ENCODE measurements at regions not wholly inside any gene's neighbourhood (a gene's known extent, or its start where the extent isn't known, plus 50 kb on each side); places are given as distances from the start of the nearest gene placed in this dataset.

GRCh38 chr7:145779140-145779539, 337.5 kb upstream of the CNTNAP2 start:
- no peak overlapping the region for H2AFZ ChIP-seq (ENCODE audit: insufficient read depth, low read length, poor library complexity)
- H2AK5ac ChIP-seq (ENCODE audit: low read length): no peak overlapping the region
- no peaks in the 10 kb centered on the region for H3K79me2 ChIP-seq (ENCODE audit: control insufficient read depth, insufficient read depth, low read length, poor library complexity)
- H3K27me3 ChIP-seq (ENCODE audit: insufficient read depth, low read length): no peaks in the 10 kb centered on the region
- H4K12ac ChIP-seq (ENCODE audit: low read depth, low read length): no peak overlapping the region
- H3K79me1 ChIP-seq (ENCODE audit: low read length): no peaks in the 10 kb centered on the region
- no peak overlapping the region for H2BK12ac ChIP-seq (ENCODE audit: low read length)
- H3K23ac ChIP-seq (ENCODE audit: low read length): no peak overlapping the region
- H3K4me1 ChIP-seq (ENCODE audit: control insufficient read depth in 1 of 2, insufficient read depth in 2 of 2, low read length in 2 of 2): no peaks in the 10 kb centered on the region
- no peak for DNase-seq
- H3K9me3 ChIP-seq (ENCODE audit: insufficient read depth, low read depth, low read length): no peaks in the 10 kb centered on the region
- no peak overlapping the region for H3K27ac ChIP-seq (ENCODE audit: low read depth, low read length)
- H4K91ac ChIP-seq (ENCODE audit: low read depth, low read length): no peak overlapping the region
- H3K9ac ChIP-seq (ENCODE audit: low read length): no peak overlapping the region
- H3K36me3 ChIP-seq (ENCODE audit: control insufficient read depth in 1 of 2, insufficient read depth in 2 of 2, low read length in 2 of 2): no peaks in the 10 kb centered on the region
- no peak overlapping the region for H2BK120ac ChIP-seq (ENCODE audit: insufficient read depth, low read length, poor library complexity)
- H2BK5ac ChIP-seq (ENCODE audit: low read depth, low read length, poor library complexity): no peak overlapping the region
- no peak overlapping the region for H3K4me2 ChIP-seq (ENCODE audit: low read length)
- H3K4ac ChIP-seq (ENCODE audit: low read depth, low read length): no peak overlapping the region
- no peak overlapping the region for H3K18ac ChIP-seq (ENCODE audit: low read length)
- no CpG with 5 or more reads among the region's 2 CpGs for WGBS (ENCODE audit: extremely low coverage, insufficient coverage, insufficient read length)
- H3K4me3 ChIP-seq (ENCODE audit: low read depth, low read length): no peak overlapping the region
- H4K8ac ChIP-seq (ENCODE audit: low read depth, low read length): no peak overlapping the region
- no peak overlapping the region for H3K14ac ChIP-seq (ENCODE audit: low read length)

- no CpG with 5 or more reads among the region's 2 CpGs for WGBS (ENCODE audit: extremely low coverage, insufficient coverage, insufficient read length)
- no peak overlapping the region for H3K23ac ChIP-seq (ENCODE audit: low read length)
- no peak overlapping the region for H2BK12ac ChIP-seq (ENCODE audit: low read length)
- no peak overlapping the region for H2BK120ac ChIP-seq (ENCODE audit: insufficient read depth, low read length, poor library complexity)
- H4K91ac ChIP-seq (ENCODE audit: low read depth, low read length): no peak overlapping the region
- DNase-seq: no peak
- H3K79me2 ChIP-seq (ENCODE audit: control insufficient read depth, insufficient read depth, low read length, poor library complexity): no peaks in the 10 kb centered on the region
- H3K14ac ChIP-seq (ENCODE audit: low read length): no peak overlapping the region
- H3K4me2 ChIP-seq (ENCODE audit: low read length): no peak overlapping the region
- no peaks in the 10 kb centered on the region for H3K4me1 ChIP-seq (ENCODE audit: control insufficient read depth in 1 of 2, insufficient read depth in 2 of 2, low read length in 2 of 2)
- H2AK5ac ChIP-seq (ENCODE audit: low read length): no peak overlapping the region
- no peak overlapping the region for H3K4ac ChIP-seq (ENCODE audit: low read depth, low read length)
- no peak overlapping the region for H4K12ac ChIP-seq (ENCODE audit: low read depth, low read length)
- H4K8ac ChIP-seq (ENCODE audit: low read depth, low read length): no peak overlapping the region
- no peak overlapping the region for H3K27ac ChIP-seq (ENCODE audit: low read depth, low read length)
- no peak overlapping the region for H2BK5ac ChIP-seq (ENCODE audit: low read depth, low read length, poor library complexity)
- H3K9me3 ChIP-seq (ENCODE audit: insufficient read depth, low read depth, low read length): no peaks in the 10 kb centered on the region
- no peaks in the 10 kb centered on the region for H3K36me3 ChIP-seq (ENCODE audit: control insufficient read depth in 1 of 2, insufficient read depth in 2 of 2, low read length in 2 of 2)
- no peak overlapping the region for H3K9ac ChIP-seq (ENCODE audit: low read length)
- H2AFZ ChIP-seq (ENCODE audit: insufficient read depth, low read length, poor library complexity): no peak overlapping the region
- no peak overlapping the region for H3K18ac ChIP-seq (ENCODE audit: low read length)
- no peak overlapping the region for H3K4me3 ChIP-seq (ENCODE audit: low read depth, low read length)
- H3K79me1 ChIP-seq (ENCODE audit: low read length): no peaks in the 10 kb centered on the region
- no peaks in the 10 kb centered on the region for H3K27me3 ChIP-seq (ENCODE audit: insufficient read depth, low read length)
These were observed 341.8 kb upstream of the CNTNAP2 start for GRCh38 chr7:145774777-145775176.

- no peaks in the 10 kb centered on the region for H3K27me3 ChIP-seq (ENCODE audit: insufficient read depth, low read length)
- no peak overlapping the region for H2AFZ ChIP-seq (ENCODE audit: insufficient read depth, low read length, poor library complexity)
- H3K4me2 ChIP-seq (ENCODE audit: low read length): no peak overlapping the region
- H3K4me3 ChIP-seq (ENCODE audit: low read depth, low read length): no peak overlapping the region
- no peak overlapping the region for H3K18ac ChIP-seq (ENCODE audit: low read length)
- no peak overlapping the region for H2AK5ac ChIP-seq (ENCODE audit: low read length)
- H4K91ac ChIP-seq (ENCODE audit: low read depth, low read length): no peak overlapping the region
- WGBS (ENCODE audit: extremely low coverage, insufficient coverage, insufficient read length): no CpG with 5 or more reads among the region's 11 CpGs
- H3K23ac ChIP-seq (ENCODE audit: low read length): no peak overlapping the region
- no peak overlapping the region for H3K9ac ChIP-seq (ENCODE audit: low read length)
- H3K79me2 ChIP-seq (ENCODE audit: control insufficient read depth, insufficient read depth, low read length, poor library complexity): no peaks in the 10 kb centered on the region
- H3K27ac ChIP-seq (ENCODE audit: low read depth, low read length): no peak overlapping the region
- H2BK120ac ChIP-seq (ENCODE audit: insufficient read depth, low read length, poor library complexity): no peak overlapping the region
- no peak overlapping the region for H3K4ac ChIP-seq (ENCODE audit: low read depth, low read length)
- H2BK12ac ChIP-seq (ENCODE audit: low read length): no peak overlapping the region
- no peaks in the 10 kb centered on the region for H3K4me1 ChIP-seq (ENCODE audit: control insufficient read depth in 1 of 2, insufficient read depth in 2 of 2, low read length in 2 of 2)
- H3K9me3 ChIP-seq (ENCODE audit: insufficient read depth, low read depth, low read length): peaks cover 2% of the 10 kb centered on the region
- H4K12ac ChIP-seq (ENCODE audit: low read depth, low read length): no peak overlapping the region
- no peak overlapping the region for H3K14ac ChIP-seq (ENCODE audit: low read length)
- no peak overlapping the region for H2BK5ac ChIP-seq (ENCODE audit: low read depth, low read length, poor library complexity)
- H3K79me1 ChIP-seq (ENCODE audit: low read length): no peaks in the 10 kb centered on the region
- DNase-seq: no peak
- H3K36me3 ChIP-seq (ENCODE audit: control insufficient read depth in 1 of 2, insufficient read depth in 2 of 2, low read length in 2 of 2): no peaks in the 10 kb centered on the region
- no peak overlapping the region for H4K8ac ChIP-seq (ENCODE audit: low read depth, low read length)
These were observed 363.6 kb upstream of the CNTNAP2 start for GRCh38 chr7:145753004-145753403.

- no peak overlapping the region for H4K8ac ChIP-seq (ENCODE audit: low read depth, low read length)
- no peaks in the 10 kb centered on the region for H3K79me2 ChIP-seq (ENCODE audit: control insufficient read depth, insufficient read depth, low read length, poor library complexity)
- no peak overlapping the region for H2BK5ac ChIP-seq (ENCODE audit: low read depth, low read length, poor library complexity)
- H3K4me2 ChIP-seq (ENCODE audit: low read length): no peak overlapping the region
- no peaks in the 10 kb centered on the region for H3K27me3 ChIP-seq (ENCODE audit: insufficient read depth, low read length)
- H3K27ac ChIP-seq (ENCODE audit: low read depth, low read length): no peak overlapping the region
- H2AK5ac ChIP-seq (ENCODE audit: low read length): no peak overlapping the region
- no peak overlapping the region for H3K18ac ChIP-seq (ENCODE audit: low read length)
- H3K9me3 ChIP-seq (ENCODE audit: insufficient read depth, low read depth, low read length): no peaks in the 10 kb centered on the region
- no peaks in the 10 kb centered on the region for H3K4me1 ChIP-seq (ENCODE audit: control insufficient read depth in 1 of 2, insufficient read depth in 2 of 2, low read length in 2 of 2)
- H3K9ac ChIP-seq (ENCODE audit: low read length): no peak overlapping the region
- H4K12ac ChIP-seq (ENCODE audit: low read depth, low read length): no peak overlapping the region
- no peak overlapping the region for H3K14ac ChIP-seq (ENCODE audit: low read length)
- no CpG with 5 or more reads among the region's 2 CpGs for WGBS (ENCODE audit: extremely low coverage, insufficient coverage, insufficient read length)
- H4K91ac ChIP-seq (ENCODE audit: low read depth, low read length): no peak overlapping the region
- no peak overlapping the region for H2BK12ac ChIP-seq (ENCODE audit: low read length)
- H3K4ac ChIP-seq (ENCODE audit: low read depth, low read length): no peak overlapping the region
- DNase-seq: no peak
- no peak overlapping the region for H2AFZ ChIP-seq (ENCODE audit: insufficient read depth, low read length, poor library complexity)
- no peak overlapping the region for H3K23ac ChIP-seq (ENCODE audit: low read length)
- no peak overlapping the region for H3K4me3 ChIP-seq (ENCODE audit: low read depth, low read length)
- no peak overlapping the region for H2BK120ac ChIP-seq (ENCODE audit: insufficient read depth, low read length, poor library complexity)
- no peaks in the 10 kb centered on the region for H3K79me1 ChIP-seq (ENCODE audit: low read length)
- H3K36me3 ChIP-seq (ENCODE audit: control insufficient read depth in 1 of 2, insufficient read depth in 2 of 2, low read length in 2 of 2): no peaks in the 10 kb centered on the region
These were observed 379.0 kb upstream of the CNTNAP2 start for GRCh38 chr7:145737617-145738016.

Data from trophoblast cell (in vitro differentiated cells and primary cell).